Brain microvascular endothelial cell (primary cell): ENCODE measurements at regions not wholly inside any gene's neighbourhood (a gene's known extent, or its start where the extent isn't known, plus 50 kb on each side); places are given as distances from the start of the nearest gene placed in this dataset.

Experiments
- DNase-seq: peaks from one replicate; pipeline ENCODE4 v3.0.0-alpha.2; 2020
- H3K27ac ChIP-seq: fragments of 250-450 bp; sonication (Bioruptor Pico); 2 replicates; pipeline ENCODE4 v1.5.1; 2020; ENCODE audit warnings: mild to moderate bottlenecking, moderate library complexity
- H3K27me3 ChIP-seq: fragments of 250-450 bp; sonication (Bioruptor Pico); replicated peaks from 2 replicates; pipeline ENCODE4 v1.5.1; 2020; ENCODE audit warnings: mild to moderate bottlenecking
- H3K36me3 ChIP-seq: fragments of 250-450 bp; sonication (Bioruptor Pico); replicated peaks from 2 replicates; pipeline ENCODE4 v1.5.1; 2020; ENCODE audit warnings: mild to moderate bottlenecking
- H3K4me3 ChIP-seq: 2 replicates; pipeline ENCODE4 v1.5.1; 2011; ENCODE audit warnings: low read depth, mild to moderate bottlenecking, control low read depth, low read length, moderate library complexity
- in situ Hi-C: cut with HindIII; loops from 2 replicates; pipeline ENCODE4 v1.10.0; 2017; ENCODE audit warnings: low sequenced_read_pairs, low pct_ligation_motif_present
- TF ChIP-seq, protein P1 (sequence below): IDR thresholded peaks from 2 replicates; pipeline ENCODE4 v1.5.1; 2011; ENCODE audit warnings: low read depth, mild to moderate bottlenecking, moderate library complexity, low read length, control low read depth, inconsistent platforms; ENCODE audit errors: missing control alignments

DNA sequence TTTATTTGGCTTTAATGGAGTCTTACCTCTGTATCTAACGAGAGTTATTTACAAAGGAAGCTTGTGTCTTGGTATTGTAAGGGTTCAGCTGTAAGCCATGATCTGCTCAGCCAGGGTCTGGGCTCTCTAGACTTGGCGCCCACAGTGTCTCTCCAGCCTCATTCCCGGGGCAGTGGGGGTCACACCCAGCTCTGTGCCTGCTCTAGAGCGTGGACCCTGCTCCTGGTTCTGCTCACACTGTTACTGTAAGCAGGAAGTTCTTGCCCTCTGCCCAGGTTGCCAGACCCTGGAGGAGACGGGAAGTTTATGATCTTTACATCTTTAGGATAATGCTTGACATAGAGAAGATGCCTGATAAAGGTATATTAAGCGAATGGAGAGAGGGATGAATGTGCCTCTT is 235.7 kb downstream of the PTTG2 start:
- Histone ChIP-seq H3K4me3 (no peak overlapping the region), H3K36me3 (no peaks in the 10 kb centered on the region), H3K27ac (no peak overlapping the region), H3K27me3 (no peaks in the 10 kb centered on the region)
- in situ Hi-C loops, result no loop called here
- DNase-seq, result no peak
- TF ChIP-seq, protein P1, sequence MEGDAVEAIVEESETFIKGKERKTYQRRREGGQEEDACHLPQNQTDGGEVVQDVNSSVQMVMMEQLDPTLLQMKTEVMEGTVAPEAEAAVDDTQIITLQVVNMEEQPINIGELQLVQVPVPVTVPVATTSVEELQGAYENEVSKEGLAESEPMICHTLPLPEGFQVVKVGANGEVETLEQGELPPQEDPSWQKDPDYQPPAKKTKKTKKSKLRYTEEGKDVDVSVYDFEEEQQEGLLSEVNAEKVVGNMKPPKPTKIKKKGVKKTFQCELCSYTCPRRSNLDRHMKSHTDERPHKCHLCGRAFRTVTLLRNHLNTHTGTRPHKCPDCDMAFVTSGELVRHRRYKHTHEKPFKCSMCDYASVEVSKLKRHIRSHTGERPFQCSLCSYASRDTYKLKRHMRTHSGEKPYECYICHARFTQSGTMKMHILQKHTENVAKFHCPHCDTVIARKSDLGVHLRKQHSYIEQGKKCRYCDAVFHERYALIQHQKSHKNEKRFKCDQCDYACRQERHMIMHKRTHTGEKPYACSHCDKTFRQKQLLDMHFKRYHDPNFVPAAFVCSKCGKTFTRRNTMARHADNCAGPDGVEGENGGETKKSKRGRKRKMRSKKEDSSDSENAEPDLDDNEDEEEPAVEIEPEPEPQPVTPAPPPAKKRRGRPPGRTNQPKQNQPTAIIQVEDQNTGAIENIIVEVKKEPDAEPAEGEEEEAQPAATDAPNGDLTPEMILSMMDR, result no peak

DNA sequence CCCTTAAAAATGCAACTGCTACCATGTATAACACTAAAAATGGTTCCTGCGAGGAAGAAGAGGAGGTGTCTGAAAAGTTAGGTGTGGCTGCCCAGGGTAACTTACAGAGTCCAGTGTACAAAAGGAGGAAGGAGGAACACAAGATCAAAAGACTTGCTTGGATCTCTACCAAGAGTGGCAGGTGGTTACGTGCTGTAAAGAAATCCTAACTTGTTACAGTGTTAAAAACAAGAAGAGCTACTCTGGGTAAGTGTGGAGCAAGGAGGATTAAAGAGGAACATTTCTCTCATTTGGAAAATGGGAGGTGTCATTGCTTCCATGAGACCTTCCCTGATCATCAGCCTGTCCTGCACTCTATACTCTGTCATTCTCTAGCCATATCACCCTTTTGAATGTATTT is 242.0 kb downstream of the PTTG2 start:
- Histone ChIP-seq H3K4me3 (no peak overlapping the region), H3K36me3 (no peaks in the 10 kb centered on the region), H3K27me3 (no peaks in the 10 kb centered on the region), H3K27ac (no peak overlapping the region)
- in situ Hi-C loops, result no loop called here
- DNase-seq, result no peak
- TF ChIP-seq, protein P1, result no peak

DNA sequence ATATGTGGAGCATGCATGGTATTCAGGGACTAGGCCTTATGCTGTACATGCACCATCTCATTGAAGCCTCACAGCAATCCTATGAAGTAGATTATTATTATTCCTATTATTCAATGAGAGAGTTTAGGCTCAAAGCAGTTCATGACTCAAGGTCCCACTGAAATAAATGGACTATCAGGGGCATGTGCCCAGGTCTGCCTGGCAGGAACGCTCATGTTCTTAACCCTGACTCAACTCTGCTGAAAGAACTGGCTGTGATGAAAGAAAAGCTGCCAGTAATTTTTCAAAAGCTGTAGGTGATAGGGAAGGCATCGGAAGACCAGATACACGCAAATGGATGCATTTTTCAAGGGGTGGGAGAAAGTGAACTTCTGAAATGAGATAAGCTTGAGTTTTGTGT is 243.4 kb downstream of the PTTG2 start:
- no peaks in the 10 kb centered on the region for H3K36me3 ChIP-seq
- H3K4me3 ChIP-seq, result no peak overlapping the region
- in situ Hi-C loops, result no loop called here
- TF ChIP-seq, protein P1, result no peak
- H3K27me3 ChIP-seq, result no peaks in the 10 kb centered on the region
- DNase-seq, result no peak
- no peak overlapping the region for H3K27ac ChIP-seq

DNA sequence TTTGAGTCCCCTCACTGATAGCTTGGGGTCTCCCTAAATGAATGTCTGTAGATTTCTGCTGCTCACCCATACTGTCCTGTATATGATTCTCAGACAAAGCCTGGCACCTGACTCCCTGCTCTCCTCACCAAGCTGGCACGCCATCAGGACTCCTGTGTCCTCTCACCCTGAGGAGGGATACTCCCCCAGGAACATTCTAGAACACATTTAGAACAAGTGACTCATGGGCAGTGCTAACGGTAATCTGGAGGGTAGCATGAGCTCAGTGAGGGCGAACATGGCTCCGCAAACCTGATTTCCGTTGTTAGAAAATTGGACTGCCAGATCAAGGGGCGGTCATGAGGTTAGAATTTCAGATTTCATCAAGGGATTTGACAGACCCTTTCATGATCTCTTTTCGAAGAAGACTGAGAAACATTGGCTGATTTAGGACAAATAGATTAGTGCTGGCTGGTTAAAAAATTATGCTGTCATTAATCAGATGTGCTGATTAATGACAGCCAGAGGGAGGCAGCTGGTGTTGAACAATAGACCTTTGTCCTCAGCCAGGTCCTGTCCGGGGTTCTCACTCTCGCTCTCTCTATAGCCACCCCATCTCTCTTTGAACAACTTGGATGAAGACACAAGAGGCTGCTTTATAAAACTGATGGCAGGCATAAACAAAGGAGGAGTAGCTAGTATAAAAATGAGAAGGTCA is 244.3 kb downstream of the PTTG2 start:
- no peak overlapping the region for H3K27ac ChIP-seq
- in situ Hi-C loops, result no loop called here
- no peak for DNase-seq
- H3K36me3 ChIP-seq, result no peaks in the 10 kb centered on the region
- H3K4me3 ChIP-seq, result no peak overlapping the region
- H3K27me3 ChIP-seq, result no peaks in the 10 kb centered on the region
- TF ChIP-seq, protein P1, result no peak

DNA sequence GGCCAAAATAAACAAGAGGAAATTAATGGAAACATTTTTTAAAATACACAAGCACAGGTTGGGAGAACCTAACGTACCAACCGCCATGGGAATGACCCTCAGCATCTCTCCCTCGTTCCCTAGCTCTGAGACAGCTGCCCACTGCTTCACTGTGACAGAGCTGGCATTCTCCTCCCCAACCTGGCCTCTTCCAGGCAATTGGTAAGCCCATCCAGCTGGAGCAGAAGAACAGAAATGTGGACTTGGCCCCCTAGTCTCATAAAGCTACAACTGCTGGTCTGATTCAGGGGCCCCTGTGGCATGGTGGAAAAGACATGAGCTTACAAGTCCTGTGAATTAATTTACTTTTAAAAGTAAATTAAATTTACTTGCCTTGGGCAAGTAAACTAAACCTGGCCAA is 245.1 kb downstream of the PTTG2 start:
- DNase-seq, result no peak
- Histone ChIP-seq H3K27ac (no peak overlapping the region), H3K4me3 (no peak overlapping the region), H3K27me3 (no peaks in the 10 kb centered on the region), H3K36me3 (no peaks in the 10 kb centered on the region)
- in situ Hi-C loops, result no loop called here
- TF ChIP-seq, protein P1, result no peak

DNA sequence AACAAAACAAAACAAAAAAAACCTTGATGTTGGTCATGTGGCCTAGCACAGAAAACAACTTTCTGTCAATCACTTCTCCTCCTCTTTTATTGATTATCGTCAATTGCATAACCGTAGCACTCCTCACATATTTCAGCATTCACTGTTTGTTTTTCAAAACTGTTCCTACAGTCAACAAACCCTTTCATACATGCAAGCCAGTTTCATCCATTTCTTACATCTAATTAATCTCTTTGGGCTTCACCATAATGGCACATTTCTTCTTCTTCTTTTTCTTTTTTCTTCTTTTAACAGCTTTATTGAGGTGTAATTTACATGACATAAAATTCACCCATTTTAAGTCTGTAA is 246.9 kb downstream of the PTTG2 start:
- Histone ChIP-seq H3K4me3 (no peak overlapping the region), H3K27me3 (no peaks in the 10 kb centered on the region), H3K27ac (no peak overlapping the region), H3K36me3 (no peaks in the 10 kb centered on the region)
- TF ChIP-seq, protein P1, result no peak
- DNase-seq, result no peak
- in situ Hi-C loops, result no loop called here
